Activated T-cell treated with anti-CD3 and anti-CD28 coated beads, Interleukin-2, amount 50 U/mL, for 48 hours (primary cell): ENCODE measurements at regions not wholly inside any gene's neighbourhood (a gene's known extent, or its start where the extent isn't known, plus 50 kb on each side); places are given as distances from the start of the nearest gene placed in this dataset.
"Not testable (repeated sequence)": the region's sequence is repeated elsewhere in the genome, so short reads cannot be mapped to it uniquely, and the experiment has no call there.

Experiments
- DNase-seq, 2 experiments: peaks; one replicate each; pipeline ENCODE4 v3.0.0-alpha.2; 2020

DNA sequence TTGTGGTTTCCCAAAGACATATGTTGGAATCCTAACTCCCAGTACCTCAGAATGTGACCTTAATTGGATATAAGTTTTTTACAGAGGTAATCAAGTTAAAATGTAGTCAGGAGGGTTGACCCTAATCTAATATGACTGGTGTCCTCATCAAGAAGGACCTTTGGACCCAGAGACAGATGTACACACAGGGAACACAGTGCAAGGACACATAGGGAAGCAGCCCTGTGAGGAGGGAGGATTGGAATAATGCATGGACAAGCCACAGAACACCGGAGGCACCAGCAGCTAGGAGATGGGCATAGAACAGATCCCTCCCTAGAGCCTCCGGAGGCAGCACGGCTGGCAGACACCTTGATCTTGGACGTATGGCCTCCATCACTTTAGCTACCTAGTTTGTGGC is 119.8 kb upstream of the SPATA31A3 start:
- DNase-seq: not testable (repeated sequence)

DNA sequence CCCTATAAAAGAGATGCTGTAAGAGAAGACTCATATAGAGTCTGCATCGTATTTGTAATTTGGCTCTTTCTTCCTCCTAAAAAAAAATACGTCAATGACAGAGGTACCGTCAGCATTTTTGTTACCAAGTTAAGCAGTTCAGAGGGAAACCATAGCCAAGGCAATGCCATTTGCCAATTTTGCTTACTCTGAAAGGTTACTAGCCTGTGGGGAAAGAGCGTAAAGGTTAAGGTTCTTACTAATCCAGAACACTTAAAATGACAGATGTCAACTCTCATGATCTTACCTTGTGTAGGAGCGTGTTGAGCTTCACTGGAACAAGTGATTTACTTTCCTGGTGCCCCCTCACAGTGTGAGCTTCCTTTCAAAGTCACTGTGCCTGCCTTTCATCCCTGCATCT is 119.4 kb upstream of the SPATA31A3 start:
- DNase-seq: not testable (repeated sequence)

DNA sequence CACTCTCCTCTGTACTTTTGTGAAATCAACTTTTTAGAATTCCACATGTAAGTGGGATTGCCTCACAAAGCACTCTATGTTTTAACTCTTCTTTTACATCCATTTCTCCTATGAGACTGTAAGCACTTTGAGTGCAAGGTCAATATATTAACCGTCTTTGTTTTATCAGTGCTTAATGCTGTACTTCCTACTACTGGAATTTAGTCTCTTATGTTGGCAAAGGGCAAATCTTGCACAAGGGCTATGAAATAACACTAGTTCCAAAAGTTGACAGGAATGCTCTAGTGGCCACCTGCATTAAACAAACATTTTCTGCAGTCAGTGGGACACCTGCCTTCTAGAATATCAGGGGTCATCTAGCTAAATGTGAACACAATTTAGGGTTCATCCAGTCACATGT is 117.5 kb upstream of the SPATA31A3 start:
- not testable (repeated sequence) for DNase-seq

DNA sequence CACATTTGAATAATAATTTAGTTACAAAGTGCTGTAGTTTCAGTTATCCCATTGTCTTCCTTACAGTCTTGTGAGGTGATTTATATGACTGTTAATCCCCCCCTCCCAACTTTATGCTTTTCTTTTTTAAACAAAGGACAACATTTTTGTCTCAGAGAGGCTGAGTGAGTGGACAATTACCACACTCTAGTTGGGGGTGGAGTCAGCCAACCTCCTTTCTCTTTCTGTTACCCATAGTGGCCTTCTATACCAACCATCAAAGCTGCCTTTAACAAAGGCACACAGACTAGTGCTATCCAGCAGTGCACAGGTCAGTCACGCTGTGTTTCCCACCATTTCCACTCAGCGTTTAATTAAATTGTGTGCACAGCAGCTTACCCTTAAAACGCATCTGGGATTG is 114.3 kb upstream of the SPATA31A3 start:
- not testable (repeated sequence) for DNase-seq

DNA sequence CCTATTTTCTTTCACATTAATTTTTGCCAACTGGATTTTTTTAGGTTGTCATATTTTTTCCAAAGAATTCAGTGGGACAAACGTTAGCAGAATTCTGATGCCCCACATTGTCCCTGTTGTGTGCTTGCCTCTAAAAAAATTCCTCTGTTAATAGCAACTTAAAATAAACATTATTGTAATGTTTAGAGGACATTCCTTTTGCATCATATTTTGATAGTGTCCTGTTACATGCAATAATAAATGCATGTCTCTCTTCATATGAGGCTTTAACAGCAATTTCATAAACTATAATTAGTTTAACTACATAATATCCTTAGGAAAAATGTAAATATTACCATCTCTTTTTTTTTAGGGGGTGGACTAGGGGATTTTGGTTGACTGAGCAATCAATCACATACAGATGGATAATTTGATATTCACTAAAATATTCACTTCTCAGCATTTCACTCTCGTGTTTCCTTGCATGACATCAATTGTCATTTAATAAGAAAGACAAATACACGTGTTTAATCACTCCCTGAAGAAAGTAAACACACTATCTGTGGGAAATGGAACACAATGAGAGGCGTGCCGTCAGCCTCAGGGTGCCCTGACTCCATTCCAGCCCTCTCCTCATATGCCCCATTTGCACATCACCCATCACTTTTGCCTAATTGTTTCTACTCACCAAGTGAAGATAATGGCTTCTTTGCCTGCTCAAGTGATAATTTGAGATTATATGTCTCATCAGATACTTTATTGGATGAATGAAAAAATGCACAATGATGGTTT is 110.3 kb upstream of the SPATA31A3 start:
- not testable (repeated sequence) for DNase-seq

DNA sequence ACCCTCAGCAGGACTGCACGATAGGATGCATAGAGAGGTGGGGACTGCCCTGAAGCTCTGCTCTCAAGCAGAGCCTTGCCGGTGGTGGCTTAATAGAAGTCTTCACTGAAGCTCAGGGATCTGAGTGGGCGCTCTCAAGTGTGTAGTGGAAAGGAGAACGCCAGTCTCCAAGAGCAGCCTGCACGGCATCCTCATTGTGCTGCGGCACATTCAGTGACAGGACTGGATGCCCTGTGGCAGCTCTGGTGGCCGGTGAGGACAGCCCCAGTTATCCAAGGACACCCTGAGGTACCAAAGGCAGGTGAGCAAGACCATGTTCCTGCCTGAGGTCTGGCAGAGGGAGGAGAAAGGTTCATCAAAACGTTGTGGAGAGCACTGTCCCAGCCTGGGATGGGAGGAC is 98.8 kb upstream of the SPATA31A3 start:
- not testable (repeated sequence) for DNase-seq

DNA sequence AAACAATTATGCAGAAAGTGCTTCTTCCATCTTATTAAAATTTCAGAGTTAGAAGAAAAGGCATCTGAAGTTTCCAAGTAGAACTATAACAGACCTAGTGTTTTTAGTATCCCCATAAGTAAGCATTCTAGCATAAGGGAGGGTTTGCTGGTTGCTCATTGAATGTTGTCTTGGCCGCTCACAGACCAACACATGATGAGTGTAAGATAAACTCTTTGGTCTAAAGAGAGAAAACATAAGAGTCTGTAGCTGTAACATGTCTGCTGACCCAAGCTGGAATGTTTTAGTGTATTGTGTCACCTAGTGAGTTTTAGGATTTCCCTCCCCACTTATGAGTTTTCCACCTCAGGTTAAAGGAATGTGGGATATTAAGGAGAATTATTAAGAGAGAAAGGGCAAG is 94.5 kb upstream of the SPATA31A3 start:
- not testable (repeated sequence) for DNase-seq

DNA sequence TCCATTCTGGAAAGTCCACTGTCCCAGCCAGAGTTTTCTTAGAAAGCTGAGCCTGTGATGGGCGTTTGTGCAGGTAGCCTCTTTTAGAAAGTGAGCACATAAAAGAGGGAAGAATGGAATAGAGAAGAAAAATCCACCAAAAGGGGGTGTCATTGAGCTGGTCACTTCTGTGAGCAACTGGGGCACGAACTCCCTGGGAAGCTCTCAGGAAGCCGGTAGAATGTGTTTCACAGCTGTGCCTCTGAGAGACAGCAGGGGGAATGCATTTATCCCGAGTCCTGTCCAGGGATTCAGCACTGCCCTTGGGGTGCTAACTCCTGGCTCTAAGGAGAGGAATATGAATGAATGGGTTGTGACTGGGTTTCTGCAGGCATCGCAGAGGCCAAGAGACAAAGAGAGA is 73.8 kb upstream of the SPATA31A3 start:
- DNase-seq: not testable (repeated sequence)

DNA sequence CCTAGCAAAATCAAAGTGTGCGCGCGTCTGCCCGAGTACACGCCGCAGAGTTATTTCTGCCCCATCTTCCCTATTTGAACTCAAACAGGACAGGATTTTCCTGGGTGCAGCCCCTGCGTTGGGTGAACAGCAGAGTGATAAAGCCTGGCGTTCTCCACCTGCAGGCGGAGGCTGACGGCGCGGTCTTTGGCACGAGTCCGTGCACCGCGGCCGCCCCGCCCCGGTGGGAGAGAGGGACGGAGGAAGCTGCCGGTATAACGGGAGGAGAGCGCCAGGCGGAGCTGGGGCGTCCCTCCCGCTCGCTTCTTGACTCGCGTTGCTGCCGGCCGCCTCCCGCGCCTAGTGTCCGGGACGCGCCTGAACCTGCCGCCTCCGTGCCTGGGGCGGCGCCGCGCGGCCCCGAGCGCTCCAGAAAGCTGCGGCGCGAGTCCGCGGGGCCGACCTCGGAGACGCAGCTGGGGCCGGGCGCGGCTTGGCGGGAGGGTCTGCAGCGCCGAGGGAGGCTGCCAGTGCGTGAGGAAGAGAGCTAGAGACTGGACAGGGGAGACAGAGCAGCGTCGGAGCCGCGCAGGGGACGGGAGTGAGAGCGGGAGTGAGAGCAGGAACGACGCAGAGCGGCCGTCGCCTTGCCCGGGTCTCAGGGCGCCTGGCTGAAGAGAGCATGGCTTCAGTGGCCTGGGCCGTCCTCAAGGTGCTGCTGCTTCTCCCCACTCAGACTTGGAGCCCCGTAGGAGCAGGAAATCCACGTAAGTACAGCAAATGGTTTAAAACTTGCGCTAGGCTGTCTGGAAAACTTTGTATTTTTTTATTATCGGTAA is 66.8 kb upstream of the SPATA31A3 start:
- peak; percentile 19 to 27 for DNase-seq
